ENCODE measurements at regions not wholly inside any gene's neighbourhood (a gene's known extent, or its start where the extent isn't known, plus 50 kb on each side); places are given as distances from the start of the nearest gene placed in this dataset.
A peak's percentile ranks its signal among the peaks of the same experiment; 100 is the strongest.

DNA sequence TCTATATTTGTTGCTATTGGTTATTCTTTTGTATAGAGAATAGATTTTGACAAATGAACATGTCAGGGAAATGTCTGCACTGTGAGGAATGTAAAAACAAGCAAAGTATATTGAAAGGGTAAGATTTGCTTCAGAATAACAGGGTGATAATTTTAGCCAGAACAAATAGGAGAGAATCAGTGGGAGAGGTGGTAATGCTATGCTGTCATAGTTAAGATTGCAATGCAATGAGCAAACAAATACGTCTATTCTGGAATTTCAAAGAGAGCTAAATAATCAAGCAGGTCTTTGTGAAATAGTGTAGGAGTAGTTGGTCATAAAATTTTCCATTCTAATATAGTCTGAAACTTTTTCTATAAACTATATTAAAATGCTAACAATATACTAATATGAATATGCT is 1478.4 kb downstream of the TECRL start:
- Mint-ChIP-seq H3K27ac (no peak overlapping the region), H3K9me3 (peaks cover 12 to 14% of the 10 kb centered on the region in 2 donors), H3K4me3 (no peak overlapping the region), H3K4me1 (ENCODE audit: low read depth) (no peaks in the 10 kb centered on the region), H3K27me3 (ENCODE audit: low read depth) (no peaks in the 10 kb centered on the region), H3K36me3 (ENCODE audit: insufficient read depth in 2 of 2) (no peaks in the 10 kb centered on the region)
- ATAC-seq (replicated peaks in 1 of 2) (no peak), DNase-seq (no peak)

DNA sequence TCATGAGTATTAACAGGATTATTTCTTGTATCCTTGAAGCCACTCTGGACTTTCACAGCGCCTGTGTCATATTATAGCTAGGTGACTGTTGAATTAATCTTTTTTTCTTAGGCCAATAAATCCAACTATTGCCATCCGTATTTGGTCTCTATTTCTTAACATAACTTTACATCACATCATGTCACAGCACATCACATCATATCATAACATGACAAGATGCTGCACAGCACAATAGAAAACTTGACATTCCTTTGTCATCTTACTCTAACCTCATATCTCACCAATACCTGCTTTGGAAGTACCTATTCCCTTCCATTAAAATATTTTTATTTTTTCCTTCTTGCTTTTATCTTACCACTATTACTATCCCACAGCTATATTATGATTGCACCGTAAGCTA is 1480.8 kb downstream of the TECRL start:
- no peaks in the 10 kb centered on the region for H3K27me3 Mint-ChIP-seq (ENCODE audit: low read depth)
- DNase-seq (no peak), ATAC-seq (replicated peaks in 1 of 2) (no peak)
- H3K9me3 Mint-ChIP-seq, result peaks cover 6 to 9% of the 10 kb centered on the region in 2 donors
- no peak overlapping the region for H3K27ac Mint-ChIP-seq
- no peaks in the 10 kb centered on the region for H3K36me3 Mint-ChIP-seq (ENCODE audit: insufficient read depth in 2 of 2)
- no peaks in the 10 kb centered on the region for H3K4me1 Mint-ChIP-seq (ENCODE audit: low read depth)
- no peak overlapping the region for H3K4me3 Mint-ChIP-seq

DNA sequence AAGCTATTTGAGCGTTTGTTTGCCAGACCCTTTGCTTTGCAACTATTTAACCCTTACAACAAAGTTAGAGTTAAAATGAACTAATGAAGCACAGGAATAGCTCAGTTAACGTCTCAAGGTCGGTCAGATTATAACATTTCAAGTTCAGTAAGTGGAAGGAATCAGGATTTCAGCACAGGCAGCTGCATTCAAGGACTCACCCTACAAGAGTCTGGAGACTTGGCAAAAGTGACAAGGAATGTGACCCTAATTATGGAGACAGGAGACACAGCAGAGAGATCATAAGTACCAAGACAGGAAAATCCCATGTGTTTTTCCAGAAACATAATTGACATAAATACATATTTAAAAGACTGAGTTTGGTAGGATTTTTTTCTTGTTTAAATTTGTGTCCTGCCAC is 1481.7 kb downstream of the TECRL start:
- H3K27ac Mint-ChIP-seq, result no peak overlapping the region
- no peak overlapping the region for H3K4me3 Mint-ChIP-seq
- peaks cover 7% of the 10 kb centered on the region in 2 donors for H3K9me3 Mint-ChIP-seq
- no peaks in the 10 kb centered on the region for H3K36me3 Mint-ChIP-seq (ENCODE audit: insufficient read depth in 2 of 2)
- ATAC-seq (replicated peaks in 1 of 2), result no peak
- DNase-seq, result no peak
- H3K27me3 Mint-ChIP-seq (ENCODE audit: low read depth), result no peaks in the 10 kb centered on the region
- no peaks in the 10 kb centered on the region for H3K4me1 Mint-ChIP-seq (ENCODE audit: low read depth)

DNA sequence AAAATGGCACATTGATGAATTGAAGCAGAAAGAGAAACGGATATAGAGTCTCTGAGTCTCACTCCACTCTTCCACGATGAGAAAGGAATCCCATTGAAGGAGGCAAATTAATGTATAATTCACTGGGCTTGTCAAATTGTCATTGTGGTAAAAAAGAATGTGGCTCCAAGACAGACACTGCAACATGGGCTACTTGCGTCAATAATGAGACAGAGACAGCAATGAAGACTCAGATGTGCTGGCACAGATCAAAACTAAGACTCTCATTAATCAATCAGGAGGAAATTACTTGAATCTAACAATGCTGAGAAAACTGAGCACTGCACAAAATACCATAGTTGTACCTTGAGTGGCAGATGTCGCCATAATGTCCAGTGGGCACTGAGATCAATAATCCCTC is 1485.5 kb downstream of the TECRL start:
- no peak overlapping the region for H3K4me3 Mint-ChIP-seq
- no peak for ATAC-seq (replicated peaks in 1 of 2)
- H3K27me3 Mint-ChIP-seq (ENCODE audit: low read depth), result no peaks in the 10 kb centered on the region

DNA sequence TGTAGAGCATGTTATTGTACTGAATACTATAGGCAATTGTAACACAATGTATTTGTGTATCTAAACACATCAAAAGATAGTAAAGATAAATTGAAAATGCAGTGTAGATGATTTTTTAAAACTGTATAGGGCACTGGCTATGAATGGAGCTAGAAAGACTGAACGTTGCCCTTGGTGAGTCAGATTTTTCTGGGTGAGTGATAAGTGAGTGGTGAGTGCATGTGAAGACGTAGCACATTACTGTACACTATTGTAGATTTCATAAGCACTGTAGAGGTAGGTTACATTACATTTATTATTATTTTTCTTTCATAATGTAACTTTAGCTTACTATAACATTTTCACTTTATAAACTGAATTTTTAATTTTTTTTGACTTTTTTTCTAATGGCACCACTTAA is 1491.6 kb downstream of the TECRL start:
- no peak for ATAC-seq (replicated peaks in 1 of 2)
- no peak for DNase-seq
- H3K36me3 Mint-ChIP-seq (ENCODE audit: insufficient read depth in 2 of 2), result peaks cover 0 to 1% of the 10 kb centered on the region in 2 donors
- H3K27ac Mint-ChIP-seq, result no peak overlapping the region
- H3K27me3 Mint-ChIP-seq (ENCODE audit: low read depth), result no peaks in the 10 kb centered on the region
- no peak overlapping the region for H3K4me3 Mint-ChIP-seq
- H3K4me1 Mint-ChIP-seq (ENCODE audit: low read depth), result no peaks in the 10 kb centered on the region
- H3K9me3 Mint-ChIP-seq, result peaks cover 4 to 7% of the 10 kb centered on the region in 2 donors

More for the DNA sequence above, 1485.5 kb downstream of the TECRL start:
- no peak for DNase-seq
- Mint-ChIP-seq H3K36me3 (ENCODE audit: insufficient read depth in 2 of 2) (no peaks in the 10 kb centered on the region), H3K9me3 (peaks cover 4 to 10% of the 10 kb centered on the region in 2 donors), H3K4me1 (ENCODE audit: low read depth) (no peaks in the 10 kb centered on the region), H3K27ac (no peak overlapping the region)

DNA sequence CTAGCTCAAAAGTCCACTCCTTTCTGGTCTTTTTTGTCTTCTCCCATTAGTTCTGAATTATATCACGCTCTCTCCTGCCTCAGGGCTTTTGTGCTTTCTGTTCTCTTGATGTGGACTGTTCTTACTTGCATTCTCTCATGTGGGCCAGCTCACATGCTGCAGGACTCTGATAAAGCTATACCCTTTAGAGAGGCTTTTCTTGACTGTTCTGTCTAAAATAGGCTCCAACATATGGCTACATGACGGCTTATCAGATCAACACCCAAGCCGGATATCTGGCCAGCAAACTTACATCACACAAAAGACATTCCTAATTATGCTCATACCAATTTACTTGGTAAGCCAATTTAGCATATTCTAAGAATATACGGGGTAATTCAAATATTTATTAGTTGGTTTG is 1494.5 kb downstream of the TECRL start:
- no peak for ATAC-seq (replicated peaks in 1 of 2)
- H3K9me3 Mint-ChIP-seq, result peaks cover 4 to 9% of the 10 kb centered on the region in 2 donors
- no peaks in the 10 kb centered on the region for H3K4me1 Mint-ChIP-seq (ENCODE audit: low read depth)
- H3K27me3 Mint-ChIP-seq (ENCODE audit: low read depth), result no peaks in the 10 kb centered on the region
- DNase-seq, result no peak
- peaks cover 0 to 1% of the 10 kb centered on the region in 2 donors for H3K36me3 Mint-ChIP-seq (ENCODE audit: insufficient read depth in 2 of 2)
- no peak overlapping the region for H3K27ac Mint-ChIP-seq
- no peak overlapping the region for H3K4me3 Mint-ChIP-seq

DNA sequence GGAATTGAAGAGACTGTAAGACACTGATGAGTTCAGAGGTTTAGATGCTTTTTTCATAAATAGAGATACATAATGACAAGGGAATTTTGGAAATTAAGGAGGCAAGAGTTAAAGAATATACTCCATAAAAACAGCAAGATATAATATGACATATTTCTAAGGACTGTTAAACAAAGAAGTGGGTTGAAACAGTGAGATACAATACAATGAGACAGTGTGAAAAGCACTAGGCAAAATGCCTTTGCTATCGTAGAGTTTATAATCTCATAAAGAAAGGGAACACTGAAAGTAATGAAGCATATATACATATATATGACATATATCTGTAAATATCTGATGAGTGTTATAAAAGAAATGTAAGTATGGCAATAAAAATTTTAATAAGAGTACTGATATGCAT is 1496.2 kb downstream of the TECRL start:
- no peaks in the 10 kb centered on the region for H3K27me3 Mint-ChIP-seq (ENCODE audit: low read depth)

DNA sequence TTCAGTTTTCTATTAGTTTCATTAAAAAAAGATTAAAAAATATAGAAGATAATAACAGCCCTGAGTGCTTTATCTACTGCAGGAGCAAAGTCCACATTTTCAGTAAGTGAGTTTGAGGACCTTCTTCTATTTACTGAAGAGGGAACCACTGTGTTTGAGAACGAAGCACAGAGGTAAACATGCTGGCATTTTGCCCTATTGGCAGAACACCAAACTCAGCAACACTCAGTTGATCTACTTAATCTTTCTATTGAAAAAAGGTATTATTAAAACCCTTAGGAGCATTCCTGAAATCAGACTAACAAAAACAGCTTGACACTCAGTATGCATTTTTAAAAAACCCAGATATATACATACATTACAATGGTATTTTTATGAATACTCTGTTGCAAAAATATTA is 1496.7 kb downstream of the TECRL start:
- peaks cover 0 to 1% of the 10 kb centered on the region in 2 donors for H3K36me3 Mint-ChIP-seq (ENCODE audit: insufficient read depth in 2 of 2)
- ATAC-seq (replicated peaks in 1 of 2) (no peak), DNase-seq (no peak)
- no peak overlapping the region for H3K27ac Mint-ChIP-seq
- H3K4me1 Mint-ChIP-seq (ENCODE audit: low read depth), result no peaks in the 10 kb centered on the region
- H3K4me3 Mint-ChIP-seq, result no peak overlapping the region
- H3K27me3 Mint-ChIP-seq (ENCODE audit: low read depth), result no peaks in the 10 kb centered on the region
- H3K9me3 Mint-ChIP-seq, result peaks cover 5 to 9% of the 10 kb centered on the region in 2 donors

More for the DNA sequence above, 1496.2 kb downstream of the TECRL start:
- ATAC-seq (replicated peaks in 1 of 2) (no peak), DNase-seq (no peak)
- peaks cover 5 to 9% of the 10 kb centered on the region in 2 donors for H3K9me3 Mint-ChIP-seq
- peak overlapping the region; percentile 24 for H3K27ac Mint-ChIP-seq
- H3K4me1 Mint-ChIP-seq (ENCODE audit: low read depth), result no peaks in the 10 kb centered on the region
- H3K36me3 Mint-ChIP-seq (ENCODE audit: insufficient read depth in 2 of 2), result peaks cover 0 to 1% of the 10 kb centered on the region in 2 donors
- H3K4me3 Mint-ChIP-seq, result no peak overlapping the region

DNA sequence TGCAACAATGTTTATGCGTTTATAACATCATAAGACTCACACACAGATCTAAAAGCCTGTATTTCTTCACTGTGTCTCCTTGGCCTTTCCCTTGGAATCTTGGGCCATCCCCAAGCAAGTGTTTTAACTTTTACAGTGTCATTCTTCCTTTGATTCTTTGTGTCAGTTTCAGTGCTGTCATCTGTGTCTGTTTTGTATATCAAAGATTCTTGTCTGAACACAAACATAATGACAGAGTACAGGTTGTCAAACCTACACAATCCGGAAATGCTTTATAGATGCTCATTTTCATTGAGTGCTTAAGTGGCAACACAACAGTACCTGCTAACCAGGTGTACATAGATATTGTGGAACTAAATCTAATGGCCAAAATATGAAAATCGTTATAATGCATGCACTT is 1500.0 kb downstream of the TECRL start:
- DNase-seq (no peak), ATAC-seq (replicated peaks in 1 of 2) (no peak)
- Mint-ChIP-seq H3K4me1 (ENCODE audit: low read depth) (no peaks in the 10 kb centered on the region), H3K36me3 (ENCODE audit: insufficient read depth in 2 of 2) (no peaks in the 10 kb centered on the region), H3K27ac (no peak overlapping the region), H3K27me3 (ENCODE audit: low read depth) (no peaks in the 10 kb centered on the region), H3K4me3 (no peak overlapping the region), H3K9me3 (peaks cover 1 to 6% of the 10 kb centered on the region in 2 donors)

DNA sequence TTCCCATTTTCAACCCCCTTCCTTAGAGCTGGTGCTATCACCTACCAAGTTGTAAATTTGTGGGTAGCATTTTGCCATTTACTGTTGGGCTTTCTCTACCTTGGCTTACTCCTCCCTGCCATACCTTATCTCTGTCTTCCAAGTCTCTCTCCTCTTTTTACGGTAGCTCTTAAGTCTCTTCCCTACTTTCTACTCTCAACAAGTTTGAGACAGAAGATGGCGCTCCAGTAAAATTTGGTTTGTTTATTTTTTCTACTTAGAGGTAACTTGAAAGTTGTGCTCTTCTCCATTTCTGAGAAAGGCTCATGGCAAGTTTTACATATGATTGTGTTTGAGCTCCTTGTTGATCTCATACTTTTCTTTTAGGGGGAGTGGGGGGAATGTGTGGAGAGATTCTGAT is 1508.1 kb downstream of the TECRL start:
- ATAC-seq (replicated peaks in 1 of 2) (no peak), DNase-seq (no peak)
- Mint-ChIP-seq H3K27ac (no peak overlapping the region), H3K4me3 (no peak overlapping the region), H3K36me3 (ENCODE audit: insufficient read depth in 2 of 2) (peaks cover 0 to 2% of the 10 kb centered on the region in 2 donors), H3K9me3 (peaks cover 14 to 18% of the 10 kb centered on the region in 2 donors), H3K4me1 (ENCODE audit: low read depth) (no peaks in the 10 kb centered on the region), H3K27me3 (ENCODE audit: low read depth) (no peaks in the 10 kb centered on the region)

DNA sequence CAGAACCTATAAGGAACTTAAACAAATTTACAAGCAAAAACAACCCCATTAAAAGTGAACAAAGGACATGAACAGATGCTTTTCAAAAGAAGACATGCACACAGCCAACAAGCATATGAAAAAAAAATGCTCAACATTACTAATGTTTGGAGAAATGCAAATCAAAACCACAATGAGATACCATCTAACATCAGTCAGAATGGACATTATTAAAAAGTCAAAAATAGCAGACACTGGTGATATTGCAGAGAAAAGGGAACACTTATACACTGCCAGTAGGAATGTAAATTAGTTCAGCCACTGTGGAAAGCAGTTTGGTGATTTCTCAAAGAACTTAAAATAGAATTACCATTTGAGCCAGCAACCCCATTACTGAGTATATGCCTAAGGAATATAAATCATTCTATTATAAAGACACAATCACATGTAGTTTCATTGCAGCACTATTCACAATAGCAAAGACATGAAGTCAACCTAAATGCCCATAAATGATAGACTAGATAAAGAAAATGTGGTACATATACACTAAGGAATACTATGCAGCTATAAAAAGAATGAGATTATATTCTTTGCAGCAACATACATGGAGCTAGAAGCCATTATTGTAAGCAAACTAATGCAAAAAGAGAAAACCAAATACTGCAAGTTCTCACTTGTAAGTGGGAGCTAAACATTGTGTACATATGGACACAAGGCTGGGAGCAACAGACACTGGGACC is 1509.4 kb downstream of the TECRL start:
- no peaks in the 10 kb centered on the region for H3K27me3 Mint-ChIP-seq (ENCODE audit: low read depth)
- H3K27ac Mint-ChIP-seq, result no peak overlapping the region
- no peaks in the 10 kb centered on the region for H3K4me1 Mint-ChIP-seq (ENCODE audit: low read depth)

DNA sequence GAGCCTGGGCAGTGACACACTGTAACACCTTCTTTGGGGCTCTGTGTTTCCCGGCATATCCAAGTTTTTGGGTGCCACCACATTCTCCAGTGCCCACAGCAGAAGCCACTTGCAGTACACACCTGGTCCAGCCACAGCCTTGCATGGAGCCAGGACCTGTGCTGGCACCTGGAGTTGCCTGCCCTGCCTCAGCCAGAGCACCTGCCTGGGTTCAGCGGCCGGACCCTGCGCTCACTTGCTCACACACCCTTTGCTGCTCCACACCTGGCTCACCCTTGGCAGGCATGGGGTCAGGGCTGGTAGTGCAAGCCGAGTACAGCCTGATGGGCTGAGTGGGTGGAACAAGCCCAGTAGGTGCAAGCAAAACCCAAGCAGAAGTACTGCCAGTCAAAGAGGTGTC is 1511.1 kb downstream of the TECRL start:
- Mint-ChIP-seq H3K27me3 (ENCODE audit: low read depth) (no peaks in the 10 kb centered on the region), H3K9me3 (peaks cover 15% of the 10 kb centered on the region in 2 donors), H3K4me1 (ENCODE audit: low read depth) (no peaks in the 10 kb centered on the region), H3K27ac (no peak overlapping the region), H3K4me3 (no peak overlapping the region), H3K36me3 (ENCODE audit: insufficient read depth in 2 of 2) (peaks cover 0 to 2% of the 10 kb centered on the region in 2 donors)
- DNase-seq (no peak), ATAC-seq (replicated peaks in 1 of 2) (no peak)

More for the DNA sequence above, 1509.4 kb downstream of the TECRL start:
- no peak overlapping the region for H3K4me3 Mint-ChIP-seq
- DNase-seq (no peak), ATAC-seq (replicated peaks in 1 of 2) (no peak)
- H3K36me3 Mint-ChIP-seq (ENCODE audit: insufficient read depth in 2 of 2), result peaks cover 0 to 2% of the 10 kb centered on the region in 2 donors
- H3K9me3 Mint-ChIP-seq, result peaks cover 15 to 19% of the 10 kb centered on the region in 2 donors

DNA sequence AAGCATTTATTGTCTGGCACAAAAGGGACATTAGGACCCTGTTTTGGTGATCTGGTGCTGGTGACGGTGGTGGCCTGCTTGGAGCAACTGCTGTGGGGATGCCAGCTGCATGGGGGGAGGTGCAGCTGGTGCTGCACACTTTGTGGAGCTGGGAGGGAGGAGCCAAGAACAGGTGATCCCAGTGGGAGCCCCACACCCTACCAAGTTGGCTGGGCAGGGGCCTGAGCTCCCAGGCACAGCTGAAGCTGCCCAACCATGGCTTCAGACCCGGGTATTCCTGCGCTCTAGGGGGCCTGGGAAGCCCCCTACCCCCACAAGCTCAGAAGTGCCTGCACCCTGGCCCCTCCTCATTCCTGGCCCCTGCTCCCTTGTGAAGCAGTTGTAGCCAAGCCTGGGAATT is 1512.5 kb downstream of the TECRL start:
- Mint-ChIP-seq H3K4me3 (no peak overlapping the region), H3K36me3 (ENCODE audit: insufficient read depth in 2 of 2) (peaks cover 0 to 1% of the 10 kb centered on the region in 2 donors), H3K27me3 (ENCODE audit: low read depth) (no peaks in the 10 kb centered on the region), H3K27ac (no peak overlapping the region), H3K4me1 (ENCODE audit: low read depth) (no peaks in the 10 kb centered on the region), H3K9me3 (peaks cover 7 to 10% of the 10 kb centered on the region in 2 donors)
- ATAC-seq (replicated peaks in 1 of 2) (no peak), DNase-seq (no peak)

DNA sequence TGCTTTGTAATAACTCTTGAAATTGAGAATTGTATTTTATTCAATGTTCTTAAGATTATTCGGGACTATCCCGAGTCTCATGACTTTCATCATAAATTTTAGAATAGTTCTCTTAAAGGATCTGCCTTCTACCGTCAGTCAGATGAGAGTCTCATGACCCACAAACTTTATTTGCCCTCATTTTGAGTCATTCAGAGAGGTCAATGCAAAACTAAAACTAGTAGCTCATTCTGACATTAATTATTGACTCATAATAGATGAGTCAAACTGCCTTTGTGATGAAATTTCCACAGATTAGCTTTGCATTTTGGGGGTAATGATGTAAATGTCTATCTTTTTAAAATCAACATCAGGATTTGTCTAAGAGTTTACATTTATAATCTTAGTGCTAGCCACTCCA is 1527.3 kb downstream of the TECRL start:
- DNase-seq (no peak), ATAC-seq (replicated peaks in 1 of 2) (no peak)
- Mint-ChIP-seq H3K27me3 (ENCODE audit: low read depth) (no peaks in the 10 kb centered on the region), H3K36me3 (ENCODE audit: insufficient read depth in 2 of 2) (no peaks in the 10 kb centered on the region), H3K27ac (no peak overlapping the region), H3K4me3 (no peak overlapping the region), H3K9me3 (peaks cover 7 to 8% of the 10 kb centered on the region in 2 donors), H3K4me1 (ENCODE audit: low read depth) (no peaks in the 10 kb centered on the region)

Data from activated T-cell treated with anti-CD3 and anti-CD28 coated beads, Interleukin-2, amount 50 U/mL, for 72 hours (primary cell).